ENCODE measurements at regions not wholly inside any gene's neighbourhood (a gene's known extent, or its start where the extent isn't known, plus 50 kb on each side); places are given as distances from the start of the nearest gene placed in this dataset.

DNA sequence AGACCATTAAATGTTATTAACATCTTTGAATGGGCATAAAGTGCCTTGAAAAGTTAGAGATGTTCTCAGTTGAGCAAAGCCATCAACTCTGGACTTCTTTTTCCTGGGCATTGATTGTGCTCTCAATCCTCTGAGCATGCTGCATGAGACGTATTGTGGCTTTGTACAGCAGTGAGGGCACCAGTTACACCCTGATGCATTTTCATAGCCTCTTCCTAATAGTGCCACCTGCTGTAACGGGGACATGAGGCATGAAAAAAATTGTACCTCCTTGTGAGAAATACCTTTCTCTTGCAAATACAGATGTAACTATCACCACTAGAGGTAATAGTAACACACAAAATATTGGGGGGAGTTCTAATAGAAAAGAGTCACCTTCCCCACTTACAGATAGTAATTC is 697.5 kb downstream of the TMEM182 start:
- H3K4me1 ChIP-seq, result no peaks in the 10 kb centered on the region
- intact Hi-C loops (cut with DNase I), result no loop called here
- TF ChIP-seq CTCF (IDR thresholded peaks at IDR 0.05), result no peak

GRCh38 chr2:103462101-103462500 is 700.3 kb downstream of the TMEM182 start:
- no peak for TF ChIP-seq CTCF (IDR thresholded peaks at IDR 0.05)
- intact Hi-C loops (cut with DNase I), result no loop called here
- H3K9ac ChIP-seq (ENCODE audit: low read depth in 2 of 2, low read length in 2 of 2), result no peak overlapping the region
- H3K9me3 ChIP-seq, result no peaks in the 10 kb centered on the region
- no peaks in the 10 kb centered on the region for H3K4me1 ChIP-seq
- no peak for DNase-seq
- H3K36me3 ChIP-seq, result no peaks in the 10 kb centered on the region
- no peaks in the 10 kb centered on the region for H3K27me3 ChIP-seq
- H3K27ac ChIP-seq, result no peak overlapping the region
- no peak overlapping the region for H3K4me3 ChIP-seq

More for the DNA sequence above, 697.5 kb downstream of the TMEM182 start:
- H3K9ac ChIP-seq (ENCODE audit: low read depth in 2 of 2, low read length in 2 of 2), result no peak overlapping the region
- no peak overlapping the region for H3K27ac ChIP-seq
- H3K27me3 ChIP-seq, result no peaks in the 10 kb centered on the region
- no peaks in the 10 kb centered on the region for H3K9me3 ChIP-seq
- no peak overlapping the region for H3K4me3 ChIP-seq
- H3K36me3 ChIP-seq, result no peaks in the 10 kb centered on the region
- no peak for DNase-seq

GRCh38 chr2:103462712-103463111 is 700.9 kb downstream of the TMEM182 start:
- Histone ChIP-seq H3K27me3 (no peaks in the 10 kb centered on the region), H3K4me1 (no peaks in the 10 kb centered on the region), H3K9ac (ENCODE audit: low read depth in 2 of 2, low read length in 2 of 2) (no peak overlapping the region), H3K4me3 (no peak overlapping the region), H3K36me3 (no peaks in the 10 kb centered on the region), H3K9me3 (no peaks in the 10 kb centered on the region), H3K27ac (no peak overlapping the region)
- intact Hi-C loops (cut with DNase I), result no loop called here
- DNase-seq, result no peak
- no peak for TF ChIP-seq CTCF (IDR thresholded peaks at IDR 0.05)

DNA sequence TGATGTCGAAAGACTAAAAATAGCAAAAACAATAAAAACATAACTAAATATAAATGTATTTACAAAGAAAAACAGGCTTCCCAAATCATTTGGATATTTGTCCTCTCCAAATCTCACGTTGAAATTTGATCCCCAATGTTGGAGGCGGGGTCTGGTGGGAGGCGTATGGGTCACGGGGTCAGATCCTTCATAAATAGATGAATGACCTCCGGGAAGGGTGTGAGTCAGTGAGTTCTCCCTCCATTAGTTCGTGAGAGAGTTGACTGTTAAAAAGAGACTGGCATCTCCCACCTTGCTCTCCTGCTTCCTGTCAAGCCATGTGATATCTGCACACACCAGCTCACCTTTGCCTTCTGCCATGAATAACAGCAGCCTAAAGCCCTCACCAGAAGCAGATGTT is 703.0 kb downstream of the TMEM182 start:
- H3K36me3 ChIP-seq, result no peaks in the 10 kb centered on the region
- H3K27me3 ChIP-seq, result no peaks in the 10 kb centered on the region
- H3K27ac ChIP-seq, result no peak overlapping the region
- TF ChIP-seq CTCF (IDR thresholded peaks at IDR 0.05), result no peak
- intact Hi-C loops (cut with DNase I), result no loop called here
- no peaks in the 10 kb centered on the region for H3K4me1 ChIP-seq
- no peak overlapping the region for H3K9ac ChIP-seq (ENCODE audit: low read depth in 2 of 2, low read length in 2 of 2)
- no peak for DNase-seq
- H3K9me3 ChIP-seq, result no peaks in the 10 kb centered on the region
- H3K4me3 ChIP-seq, result no peak overlapping the region

DNA sequence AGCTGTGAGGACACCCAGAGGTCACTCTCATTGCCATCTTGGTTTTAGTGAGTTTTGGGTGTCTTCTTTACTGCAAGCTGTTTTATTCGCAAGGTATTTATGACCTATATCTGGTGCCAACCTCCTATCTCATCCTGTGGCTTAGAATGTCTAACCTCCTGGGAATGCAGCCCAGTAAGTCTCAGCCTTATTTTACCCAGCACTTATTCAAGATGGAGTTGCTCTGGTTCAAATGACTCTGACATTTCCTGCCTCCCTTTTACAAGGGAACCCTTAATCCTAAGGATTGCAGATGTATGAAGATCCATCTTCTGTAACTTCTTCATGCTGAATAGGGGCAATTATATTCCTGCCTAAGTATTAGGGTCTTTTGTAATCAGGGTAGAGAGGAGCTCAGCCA is 708.0 kb downstream of the TMEM182 start:
- no peaks in the 10 kb centered on the region for H3K9me3 ChIP-seq
- no peaks in the 10 kb centered on the region for H3K4me1 ChIP-seq
- no peak for TF ChIP-seq CTCF (IDR thresholded peaks at IDR 0.05)
- no peak overlapping the region for H3K4me3 ChIP-seq
- H3K27me3 ChIP-seq, result no peaks in the 10 kb centered on the region
- no peak overlapping the region for H3K9ac ChIP-seq (ENCODE audit: low read depth in 2 of 2, low read length in 2 of 2)
- DNase-seq, result no peak
- intact Hi-C loops (cut with DNase I), result no loop called here
- no peak overlapping the region for H3K27ac ChIP-seq
- H3K36me3 ChIP-seq, result no peaks in the 10 kb centered on the region

DNA sequence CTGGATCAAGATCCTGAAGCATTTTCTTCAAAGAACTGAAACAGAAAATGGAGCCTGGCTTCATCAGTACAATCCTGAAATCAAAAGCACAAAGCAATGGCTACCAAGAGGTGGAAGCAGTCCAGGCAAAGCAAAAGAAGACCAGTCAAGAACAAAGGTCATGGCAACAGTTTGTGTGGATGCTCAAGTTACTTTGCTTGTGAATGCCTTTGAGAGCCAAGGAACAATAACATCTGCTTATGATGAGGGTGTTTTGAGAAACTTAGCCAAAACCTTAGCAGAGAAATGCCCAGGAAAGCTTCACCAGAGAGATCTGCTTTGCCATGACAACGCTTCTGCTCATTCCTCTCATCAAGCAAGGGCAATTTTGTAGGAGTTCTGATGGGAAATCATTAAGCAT is 723.1 kb downstream of the TMEM182 start:
- Histone ChIP-seq H3K9ac (ENCODE audit: low read depth in 2 of 2, low read length in 2 of 2) (no peak overlapping the region), H3K27ac (no peak overlapping the region), H3K27me3 (no peaks in the 10 kb centered on the region), H3K36me3 (no peaks in the 10 kb centered on the region), H3K9me3 (no peaks in the 10 kb centered on the region), H3K4me3 (no peak overlapping the region), H3K4me1 (no peaks in the 10 kb centered on the region)
- no peak for DNase-seq
- TF ChIP-seq CTCF (IDR thresholded peaks at IDR 0.05), result no peak
- intact Hi-C loops (cut with DNase I), result no loop called here

Measured in colonic mucosa (tissue), 4 donors.